ENCODE measurements at regions not wholly inside any gene's neighbourhood (a gene's known extent, or its start where the extent isn't known, plus 50 kb on each side); places are given as distances from the start of the nearest gene placed in this dataset.

- no peak overlapping the region for H4K91ac ChIP-seq (ENCODE audit: insufficient read length, low read depth, low read length)
- H3T11ph ChIP-seq (ENCODE audit: low read length) = no peak overlapping the region
- no peak overlapping the region for H3K9ac ChIP-seq (ENCODE audit: extremely low read depth, insufficient read length, low read length)
- no peaks in the 10 kb centered on the region for H3K4me1 Mint-ChIP-seq
- no peaks in the 10 kb centered on the region for H3K4me1 ChIP-seq (ENCODE audit: insufficient read depth, low read length)
- H2AK5ac ChIP-seq (ENCODE audit: insufficient read length, low read length) = no peak overlapping the region
- H2BK12ac ChIP-seq (ENCODE audit: insufficient read length, low read depth, low read length) = no peak overlapping the region
- no peak overlapping the region for H3K4ac ChIP-seq (ENCODE audit: low read depth, low read length)
- H3K36me3 Mint-ChIP-seq (ENCODE audit: insufficient read depth in 1 of 3, low read depth in 3 of 3) = peaks cover 5 to 22% (median 9%) of the 10 kb centered on the region in 3 experiments
- no peak overlapping the region for H3K27ac Mint-ChIP-seq
- H4K20me1 ChIP-seq (ENCODE audit: control insufficient read depth, insufficient read depth, insufficient read length) = no peaks in the 10 kb centered on the region
- H3K18ac ChIP-seq (ENCODE audit: insufficient read length, low read depth, low read length) = no peak overlapping the region
- no peaks in the 10 kb centered on the region for H3K79me2 ChIP-seq (ENCODE audit: insufficient read depth, low read length)
- H3K4me2 ChIP-seq (ENCODE audit: insufficient read depth, insufficient read length, low read length) = no peak overlapping the region
- H2BK120ac ChIP-seq (ENCODE audit: low read depth, low read length, poor library complexity, severe bottlenecking) = no peak overlapping the region
- no peak overlapping the region for H3K14ac ChIP-seq (ENCODE audit: insufficient read depth, low read length)
- TF ChIP-seq CTCF (conservative IDR thresholded peaks at IDR 0.05) = no peak
- H3K23me2 ChIP-seq (ENCODE audit: insufficient read length, low read depth, low read length, poor library complexity, severe bottlenecking) = no peaks in the 10 kb centered on the region
- no peak overlapping the region for H3K4me3 Mint-ChIP-seq
- H3K56ac ChIP-seq (ENCODE audit: insufficient read length, low read depth, low read length) = no peak overlapping the region
- no peak overlapping the region for H4K5ac ChIP-seq (ENCODE audit: insufficient read length, low read depth, low read length)
- peaks cover 15 to 30% of the 10 kb centered on the region in 2 experiments for H3K9me3 Mint-ChIP-seq
- H3K23ac ChIP-seq (ENCODE audit: insufficient read length, low read depth, low read length) = no peak overlapping the region
- H2BK20ac ChIP-seq (ENCODE audit: low read depth, low read length, poor library complexity, severe bottlenecking) = no peak overlapping the region
- no peak overlapping the region for H3K27ac ChIP-seq (ENCODE audit: insufficient read length, low read depth, low read length)
- no peaks in the 10 kb centered on the region for H3K27me3 Mint-ChIP-seq (ENCODE audit: low read depth)
- no peak overlapping the region for H2AFZ ChIP-seq (ENCODE audit: low read length)
- H3K79me1 ChIP-seq (ENCODE audit: insufficient read depth, low read depth, low read length, poor library complexity, severe bottlenecking) = no peaks in the 10 kb centered on the region
- no CpG with 5 or more reads among the region's 16 CpGs for WGBS (ENCODE audit: extremely low coverage, insufficient read length, low lambda C conversion rate)
- no peak for DNase-seq
- H2BK15ac ChIP-seq (ENCODE audit: low read depth, low read length) = no peak overlapping the region
- H4K8ac ChIP-seq (replicated peaks; ENCODE audit: insufficient read length, low read depth, low read length) = no peak overlapping the region
- no peaks in the 10 kb centered on the region for H3K9me3 ChIP-seq (ENCODE audit: control insufficient read depth, low read depth, low read length)
- H3K27me3 ChIP-seq (ENCODE audit: insufficient read depth, low read length) = no peaks in the 10 kb centered on the region
- no peak overlapping the region for H2BK5ac ChIP-seq (ENCODE audit: insufficient read length, low read length)
These were observed 857.8 kb downstream of the C12orf50 start for GRCh38 chr12:87171356-87171755.
